HUES6 (cell line): ENCODE measurements at regions not wholly inside any gene's neighbourhood (a gene's known extent, or its start where the extent isn't known, plus 50 kb on each side); places are given as distances from the start of the nearest gene placed in this dataset.

Experiments
- H3K27ac ChIP-seq: 2 replicates; pipeline ENCODE4 v1.7.0; 2013; ENCODE audit warnings: low read depth, mild to moderate bottlenecking, low read length, inconsistent platforms
- H3K27me3 ChIP-seq: 2 replicates; pipeline ENCODE4 v1.6.1; 2013; ENCODE audit warnings: low read length; ENCODE audit not compliant: control insufficient read depth, insufficient read depth
- H3K36me3 ChIP-seq: 2 replicates; pipeline ENCODE4 v1.6.1; 2013; ENCODE audit warnings: low read length; ENCODE audit not compliant: control insufficient read depth, insufficient read depth
- H3K4me1 ChIP-seq: 2 replicates; pipeline ENCODE4 v1.6.1; 2013; ENCODE audit warnings: low read length; ENCODE audit not compliant: control insufficient read depth, insufficient read depth
- H3K4me3 ChIP-seq: 2 replicates; pipeline ENCODE4 v1.5.1; 2013; ENCODE audit warnings: low read depth, low read length
- H3K9ac ChIP-seq: one replicate; pipeline ENCODE4 v1.6.1; 2013; ENCODE audit warnings: mild to moderate bottlenecking, low read length
- H3K9me3 ChIP-seq: 2 replicates; pipeline ENCODE4 v1.6.1; 2013; ENCODE audit warnings: low read depth, low read length; ENCODE audit not compliant: control insufficient read depth, insufficient read depth

- no peaks in the 10 kb centered on the region for H3K36me3 ChIP-seq
- H3K27me3 ChIP-seq: no peaks in the 10 kb centered on the region
- no peaks in the 10 kb centered on the region for H3K9me3 ChIP-seq
- H3K4me3 ChIP-seq: no peak overlapping the region
- peaks cover 14% of the 10 kb centered on the region for H3K4me1 ChIP-seq
- H3K27ac ChIP-seq: no peak overlapping the region
- H3K9ac ChIP-seq: no peak overlapping the region
Observed at GRCh38 chr14:97074456-97074855, 277.3 kb downstream of the VRK1 start.

- Histone ChIP-seq H3K36me3 (no peaks in the 10 kb centered on the region), H3K27ac (no peak overlapping the region), H3K27me3 (no peaks in the 10 kb centered on the region), H3K4me1 (peaks cover 14% of the 10 kb centered on the region), H3K9me3 (no peaks in the 10 kb centered on the region), H3K9ac (no peak overlapping the region), H3K4me3 (no peak overlapping the region)
Observed at GRCh38 chr14:97074856-97075255, 277.7 kb downstream of the VRK1 start.

GRCh38 chr14:97077253-97077653 lies 280.1 kb downstream of the VRK1 start:
- peaks cover 4% of the 10 kb centered on the region; the same call in 1 of the 2 replicates for H3K4me1 ChIP-seq
- H3K36me3 ChIP-seq: no peaks in the 10 kb centered on the region
- H3K4me3 ChIP-seq: no peak overlapping the region
- H3K9ac ChIP-seq: no peak overlapping the region
- no peak overlapping the region for H3K27ac ChIP-seq
- H3K27me3 ChIP-seq: no peaks in the 10 kb centered on the region
- H3K9me3 ChIP-seq: no peaks in the 10 kb centered on the region

DNA sequence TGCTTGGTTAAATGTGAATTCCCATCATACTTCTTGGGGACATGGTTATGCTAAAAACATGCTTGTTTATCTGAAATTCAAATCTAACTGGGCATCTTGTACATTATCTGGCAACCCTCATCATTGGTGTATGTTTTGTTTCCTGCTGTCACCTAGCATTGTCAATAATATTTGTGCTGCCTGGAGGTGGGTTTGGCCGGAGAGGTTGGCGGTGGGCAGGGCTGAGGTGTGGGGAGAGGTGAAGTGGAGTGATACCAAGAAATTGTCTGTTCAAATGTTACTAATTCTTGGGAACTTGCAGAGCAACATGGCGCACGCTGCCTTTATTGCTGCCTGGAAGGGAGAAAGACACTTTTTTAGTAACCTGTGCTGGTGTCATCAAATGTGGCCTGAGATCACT lies 280.5 kb downstream of the VRK1 start:
- peaks cover 4% of the 10 kb centered on the region; the same call in 1 of the 2 replicates for H3K4me1 ChIP-seq
- H3K27me3 ChIP-seq: no peaks in the 10 kb centered on the region
- H3K27ac ChIP-seq: no peak overlapping the region
- no peaks in the 10 kb centered on the region for H3K36me3 ChIP-seq
- H3K4me3 ChIP-seq: no peak overlapping the region
- no peak overlapping the region for H3K9ac ChIP-seq
- no peaks in the 10 kb centered on the region for H3K9me3 ChIP-seq

DNA sequence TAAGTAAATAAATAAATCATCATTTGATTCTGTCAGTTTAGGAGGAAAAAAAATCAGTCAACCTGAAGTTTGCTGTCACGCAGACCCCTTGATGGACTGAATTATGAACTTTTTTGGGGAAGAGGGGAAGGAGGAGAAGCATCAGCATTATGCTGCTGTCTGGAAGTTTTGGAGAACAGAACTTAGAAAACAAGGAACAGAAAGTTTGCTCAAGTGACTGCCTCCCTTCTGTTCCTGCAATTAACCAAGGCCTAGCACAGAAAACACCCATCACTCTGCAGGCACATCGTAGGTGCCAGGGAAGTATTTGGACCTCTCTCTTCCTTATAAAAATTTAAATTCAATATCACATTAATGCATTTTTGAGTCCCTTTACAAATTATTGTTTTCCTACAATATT lies 283.8 kb downstream of the VRK1 start:
- Histone ChIP-seq H3K9ac (no peak overlapping the region), H3K4me3 (no peak overlapping the region), H3K9me3 (peaks cover 2% of the 10 kb centered on the region; the same call in 1 of the 2 replicates), H3K36me3 (no peaks in the 10 kb centered on the region), H3K27me3 (no peaks in the 10 kb centered on the region), H3K27ac (no peak overlapping the region), H3K4me1 (no peaks in the 10 kb centered on the region)

DNA sequence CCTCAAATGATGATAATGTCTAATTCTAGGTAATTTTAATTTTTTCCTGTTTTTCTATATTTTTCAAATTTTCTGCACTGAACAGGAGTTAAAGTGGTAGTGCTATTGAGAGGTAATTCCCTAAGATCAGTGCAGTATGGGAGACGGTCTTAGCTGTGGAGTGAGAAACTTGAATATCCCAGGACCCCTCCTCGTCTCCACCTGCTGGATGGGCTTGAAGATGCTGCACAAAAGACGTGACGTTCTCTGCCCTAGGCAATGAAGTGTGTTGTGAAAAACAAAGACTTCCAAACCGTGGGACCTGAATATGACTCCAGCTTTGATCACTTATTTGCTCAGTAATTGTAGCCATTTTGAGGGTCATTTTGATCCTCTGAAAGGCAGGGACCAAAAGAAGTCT lies 298.1 kb downstream of the VRK1 start:
- Histone ChIP-seq H3K27me3 (no peaks in the 10 kb centered on the region), H3K9ac (no peak overlapping the region)

GRCh38 chr14:97097296-97097695 lies 300.1 kb downstream of the VRK1 start:
- Histone ChIP-seq H3K9me3 (no peaks in the 10 kb centered on the region), H3K4me1 (peaks cover 4% of the 10 kb centered on the region; the same call in 1 of the 2 replicates), H3K27me3 (no peaks in the 10 kb centered on the region), H3K36me3 (no peaks in the 10 kb centered on the region), H3K27ac (no peak overlapping the region), H3K9ac (no peak overlapping the region), H3K4me3 (no peak overlapping the region)

More for the DNA sequence above, 298.1 kb downstream of the VRK1 start:
- H3K27ac ChIP-seq: no peak overlapping the region
- no peak overlapping the region for H3K4me3 ChIP-seq
- H3K4me1 ChIP-seq: peaks cover 4% of the 10 kb centered on the region; the same call in 1 of the 2 replicates
- H3K36me3 ChIP-seq: no peaks in the 10 kb centered on the region
- no peaks in the 10 kb centered on the region for H3K9me3 ChIP-seq

GRCh38 chr14:97100306-97100705 lies 303.1 kb downstream of the VRK1 start:
- no peak overlapping the region for H3K4me3 ChIP-seq
- no peak overlapping the region for H3K27ac ChIP-seq
- peaks cover 4% of the 10 kb centered on the region; the same call in 1 of the 2 replicates for H3K4me1 ChIP-seq
- no peaks in the 10 kb centered on the region for H3K27me3 ChIP-seq
- no peaks in the 10 kb centered on the region for H3K36me3 ChIP-seq
- no peak overlapping the region for H3K9ac ChIP-seq
- no peaks in the 10 kb centered on the region for H3K9me3 ChIP-seq

GRCh38 chr14:97101561-97101960 lies 304.4 kb downstream of the VRK1 start:
- H3K4me3 ChIP-seq: no peak overlapping the region
- no peaks in the 10 kb centered on the region for H3K27me3 ChIP-seq
- H3K4me1 ChIP-seq: peaks cover 4% of the 10 kb centered on the region; the same call in 1 of the 2 replicates
- H3K36me3 ChIP-seq: no peaks in the 10 kb centered on the region
- no peak overlapping the region for H3K27ac ChIP-seq
- no peaks in the 10 kb centered on the region for H3K9me3 ChIP-seq
- H3K9ac ChIP-seq: no peak overlapping the region

GRCh38 chr14:97104029-97104428 lies 306.8 kb downstream of the VRK1 start:
- H3K27ac ChIP-seq: no peak overlapping the region

GRCh38 chr14:97106166-97106565 lies 309.0 kb downstream of the VRK1 start:
- Histone ChIP-seq H3K27me3 (no peaks in the 10 kb centered on the region), H3K4me3 (no peak overlapping the region), H3K36me3 (no peaks in the 10 kb centered on the region), H3K27ac (no peak overlapping the region), H3K9ac (no peak overlapping the region), H3K9me3 (peaks cover 5% of the 10 kb centered on the region; the same call in 1 of the 2 replicates), H3K4me1 (no peaks in the 10 kb centered on the region)

More at GRCh38 chr14:97104029-97104428, 306.8 kb downstream of the VRK1 start:
- no peaks in the 10 kb centered on the region for H3K27me3 ChIP-seq
- peaks cover 4% of the 10 kb centered on the region; the same call in 1 of the 2 replicates for H3K4me1 ChIP-seq
- H3K4me3 ChIP-seq: no peak overlapping the region
- H3K36me3 ChIP-seq: no peaks in the 10 kb centered on the region
- H3K9me3 ChIP-seq: no peaks in the 10 kb centered on the region
- no peak overlapping the region for H3K9ac ChIP-seq

- no peak overlapping the region for H3K27ac ChIP-seq
- H3K4me3 ChIP-seq: no peak overlapping the region
- no peak overlapping the region for H3K9ac ChIP-seq
Observed at GRCh38 chr14:97106609-97107008, 309.4 kb downstream of the VRK1 start.

More at GRCh38 chr14:97106609-97107008, 309.4 kb downstream of the VRK1 start:
- Histone ChIP-seq H3K4me1 (no peaks in the 10 kb centered on the region), H3K9me3 (peaks cover 5% of the 10 kb centered on the region; the same call in 1 of the 2 replicates), H3K27me3 (no peaks in the 10 kb centered on the region), H3K36me3 (no peaks in the 10 kb centered on the region)
